ENCODE measurements at regions not wholly inside any gene's neighbourhood (a gene's known extent, or its start where the extent isn't known, plus 50 kb on each side); places are given as distances from the start of the nearest gene placed in this dataset.

GRCh38 chr9:100933656-100934055 lies 94.9 kb upstream of the PLPPR1 start:
- Mint-ChIP-seq H3K36me3 (no peaks in the 10 kb centered on the region), H3K4me1 (no peaks in the 10 kb centered on the region), H3K4me3 (no peak overlapping the region), H3K27ac (no peak overlapping the region), H3K9me3 (peaks cover 11% of the 10 kb centered on the region), H3K27me3 (ENCODE audit: low read depth) (no peaks in the 10 kb centered on the region)
- ATAC-seq (no peak), DNase-seq (ENCODE audit: low spot score) (no peak)
- POLR2A ChIA-PET: no interaction called here
- CTCF ChIA-PET: no interaction called here
- no peak for TF ChIP-seq CTCF (IDR thresholded peaks at IDR 0.05)
- TF ChIP-seq ETV6 (CRISPR knock-in tag; IDR thresholded peaks at IDR 0.05): no peak
- no peak for TF ChIP-seq E2F1 (CRISPR knock-in tag; IDR thresholded peaks at IDR 0.05)
- no peak for TF ChIP-seq ATF3 (CRISPR knock-in tag; conservative IDR thresholded peaks at IDR 0.05)
- TF ChIP-seq, protein P1, sequence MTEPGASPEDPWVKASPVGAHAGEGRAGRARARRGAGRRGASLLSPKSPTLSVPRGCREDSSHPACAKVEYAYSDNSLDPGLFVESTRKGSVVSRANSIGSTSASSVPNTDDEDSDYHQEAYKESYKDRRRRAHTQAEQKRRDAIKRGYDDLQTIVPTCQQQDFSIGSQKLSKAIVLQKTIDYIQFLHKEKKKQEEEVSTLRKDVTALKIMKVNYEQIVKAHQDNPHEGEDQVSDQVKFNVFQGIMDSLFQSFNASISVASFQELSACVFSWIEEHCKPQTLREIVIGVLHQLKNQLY (CRISPR knock-in tag; IDR thresholded peaks at IDR 0.05): no peak
- TF ChIP-seq MXD4 (CRISPR knock-in tag; IDR thresholded peaks at IDR 0.05; ENCODE audit: borderline replicate concordance): no peak
- no peak for TF ChIP-seq EMX1 (CRISPR knock-in tag; IDR thresholded peaks at IDR 0.05)
- TF ChIP-seq, protein P2, sequence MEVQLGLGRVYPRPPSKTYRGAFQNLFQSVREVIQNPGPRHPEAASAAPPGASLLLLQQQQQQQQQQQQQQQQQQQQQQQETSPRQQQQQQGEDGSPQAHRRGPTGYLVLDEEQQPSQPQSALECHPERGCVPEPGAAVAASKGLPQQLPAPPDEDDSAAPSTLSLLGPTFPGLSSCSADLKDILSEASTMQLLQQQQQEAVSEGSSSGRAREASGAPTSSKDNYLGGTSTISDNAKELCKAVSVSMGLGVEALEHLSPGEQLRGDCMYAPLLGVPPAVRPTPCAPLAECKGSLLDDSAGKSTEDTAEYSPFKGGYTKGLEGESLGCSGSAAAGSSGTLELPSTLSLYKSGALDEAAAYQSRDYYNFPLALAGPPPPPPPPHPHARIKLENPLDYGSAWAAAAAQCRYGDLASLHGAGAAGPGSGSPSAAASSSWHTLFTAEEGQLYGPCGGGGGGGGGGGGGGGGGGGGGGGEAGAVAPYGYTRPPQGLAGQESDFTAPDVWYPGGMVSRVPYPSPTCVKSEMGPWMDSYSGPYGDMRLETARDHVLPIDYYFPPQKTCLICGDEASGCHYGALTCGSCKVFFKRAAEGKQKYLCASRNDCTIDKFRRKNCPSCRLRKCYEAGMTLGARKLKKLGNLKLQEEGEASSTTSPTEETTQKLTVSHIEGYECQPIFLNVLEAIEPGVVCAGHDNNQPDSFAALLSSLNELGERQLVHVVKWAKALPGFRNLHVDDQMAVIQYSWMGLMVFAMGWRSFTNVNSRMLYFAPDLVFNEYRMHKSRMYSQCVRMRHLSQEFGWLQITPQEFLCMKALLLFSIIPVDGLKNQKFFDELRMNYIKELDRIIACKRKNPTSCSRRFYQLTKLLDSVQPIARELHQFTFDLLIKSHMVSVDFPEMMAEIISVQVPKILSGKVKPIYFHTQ (CRISPR knock-in tag; IDR thresholded peaks at IDR 0.05): no peak
- TF ChIP-seq GABPB1 (CRISPR knock-in tag; IDR thresholded peaks at IDR 0.05): no peak
- TF ChIP-seq, protein P3, sequence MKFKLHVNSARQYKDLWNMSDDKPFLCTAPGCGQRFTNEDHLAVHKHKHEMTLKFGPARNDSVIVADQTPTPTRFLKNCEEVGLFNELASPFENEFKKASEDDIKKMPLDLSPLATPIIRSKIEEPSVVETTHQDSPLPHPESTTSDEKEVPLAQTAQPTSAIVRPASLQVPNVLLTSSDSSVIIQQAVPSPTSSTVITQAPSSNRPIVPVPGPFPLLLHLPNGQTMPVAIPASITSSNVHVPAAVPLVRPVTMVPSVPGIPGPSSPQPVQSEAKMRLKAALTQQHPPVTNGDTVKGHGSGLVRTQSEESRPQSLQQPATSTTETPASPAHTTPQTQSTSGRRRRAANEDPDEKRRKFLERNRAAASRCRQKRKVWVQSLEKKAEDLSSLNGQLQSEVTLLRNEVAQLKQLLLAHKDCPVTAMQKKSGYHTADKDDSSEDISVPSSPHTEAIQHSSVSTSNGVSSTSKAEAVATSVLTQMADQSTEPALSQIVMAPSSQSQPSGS (CRISPR knock-in tag; IDR thresholded peaks at IDR 0.05; ENCODE audit: borderline replicate concordance, low read depth): no peak
- TF ChIP-seq GRHL2 (CRISPR knock-in tag; IDR thresholded peaks at IDR 0.05; ENCODE audit: insufficient replicate concordance, severe bottlenecking): no peak
- TF ChIP-seq, protein P4, sequence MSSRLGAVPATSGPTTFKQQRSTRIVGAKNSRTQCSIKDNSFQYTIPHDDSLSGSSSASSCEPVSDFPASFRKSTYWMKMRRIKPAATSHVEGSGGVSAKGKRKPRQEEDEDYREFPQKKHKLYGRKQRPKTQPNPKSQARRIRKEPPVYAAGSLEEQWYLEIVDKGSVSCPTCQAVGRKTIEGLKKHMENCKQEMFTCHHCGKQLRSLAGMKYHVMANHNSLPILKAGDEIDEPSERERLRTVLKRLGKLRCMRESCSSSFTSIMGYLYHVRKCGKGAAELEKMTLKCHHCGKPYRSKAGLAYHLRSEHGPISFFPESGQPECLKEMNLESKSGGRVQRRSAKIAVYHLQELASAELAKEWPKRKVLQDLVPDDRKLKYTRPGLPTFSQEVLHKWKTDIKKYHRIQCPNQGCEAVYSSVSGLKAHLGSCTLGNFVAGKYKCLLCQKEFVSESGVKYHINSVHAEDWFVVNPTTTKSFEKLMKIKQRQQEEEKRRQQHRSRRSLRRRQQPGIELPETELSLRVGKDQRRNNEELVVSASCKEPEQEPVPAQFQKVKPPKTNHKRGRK (CRISPR knock-in tag; IDR thresholded peaks at IDR 0.05; ENCODE audit: borderline replicate concordance): no peak
- TF ChIP-seq, protein P5, sequence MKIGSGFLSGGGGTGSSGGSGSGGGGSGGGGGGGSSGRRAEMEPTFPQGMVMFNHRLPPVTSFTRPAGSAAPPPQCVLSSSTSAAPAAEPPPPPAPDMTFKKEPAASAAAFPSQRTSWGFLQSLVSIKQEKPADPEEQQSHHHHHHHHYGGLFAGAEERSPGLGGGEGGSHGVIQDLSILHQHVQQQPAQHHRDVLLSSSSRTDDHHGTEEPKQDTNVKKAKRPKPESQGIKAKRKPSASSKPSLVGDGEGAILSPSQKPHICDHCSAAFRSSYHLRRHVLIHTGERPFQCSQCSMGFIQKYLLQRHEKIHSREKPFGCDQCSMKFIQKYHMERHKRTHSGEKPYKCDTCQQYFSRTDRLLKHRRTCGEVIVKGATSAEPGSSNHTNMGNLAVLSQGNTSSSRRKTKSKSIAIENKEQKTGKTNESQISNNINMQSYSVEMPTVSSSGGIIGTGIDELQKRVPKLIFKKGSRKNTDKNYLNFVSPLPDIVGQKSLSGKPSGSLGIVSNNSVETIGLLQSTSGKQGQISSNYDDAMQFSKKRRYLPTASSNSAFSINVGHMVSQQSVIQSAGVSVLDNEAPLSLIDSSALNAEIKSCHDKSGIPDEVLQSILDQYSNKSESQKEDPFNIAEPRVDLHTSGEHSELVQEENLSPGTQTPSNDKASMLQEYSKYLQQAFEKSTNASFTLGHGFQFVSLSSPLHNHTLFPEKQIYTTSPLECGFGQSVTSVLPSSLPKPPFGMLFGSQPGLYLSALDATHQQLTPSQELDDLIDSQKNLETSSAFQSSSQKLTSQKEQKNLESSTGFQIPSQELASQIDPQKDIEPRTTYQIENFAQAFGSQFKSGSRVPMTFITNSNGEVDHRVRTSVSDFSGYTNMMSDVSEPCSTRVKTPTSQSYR (CRISPR knock-in tag; IDR thresholded peaks at IDR 0.05): no peak
- TF ChIP-seq SMAD4 (CRISPR knock-in tag; IDR thresholded peaks at IDR 0.05): no peak
- TF ChIP-seq ZNF232 (CRISPR knock-in tag; IDR thresholded peaks at IDR 0.05): no peak
- TF ChIP-seq ZNF423 (CRISPR knock-in tag; IDR thresholded peaks at IDR 0.05): no peak
- TF ChIP-seq ZBTB21 (CRISPR knock-in tag; IDR thresholded peaks at IDR 0.05; ENCODE audit: borderline replicate concordance): no peak
- TF ChIP-seq, protein P6, sequence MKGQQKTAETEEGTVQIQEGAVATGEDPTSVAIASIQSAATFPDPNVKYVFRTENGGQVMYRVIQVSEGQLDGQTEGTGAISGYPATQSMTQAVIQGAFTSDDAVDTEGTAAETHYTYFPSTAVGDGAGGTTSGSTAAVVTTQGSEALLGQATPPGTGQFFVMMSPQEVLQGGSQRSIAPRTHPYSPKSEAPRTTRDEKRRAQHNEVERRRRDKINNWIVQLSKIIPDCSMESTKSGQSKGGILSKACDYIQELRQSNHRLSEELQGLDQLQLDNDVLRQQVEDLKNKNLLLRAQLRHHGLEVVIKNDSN (CRISPR knock-in tag; IDR thresholded peaks at IDR 0.05): no peak

Data from WTC11 (cell line).